ENCODE measurements at regions not wholly inside any gene's neighbourhood (a gene's known extent, or its start where the extent isn't known, plus 50 kb on each side); places are given as distances from the start of the nearest gene placed in this dataset.

DNA sequence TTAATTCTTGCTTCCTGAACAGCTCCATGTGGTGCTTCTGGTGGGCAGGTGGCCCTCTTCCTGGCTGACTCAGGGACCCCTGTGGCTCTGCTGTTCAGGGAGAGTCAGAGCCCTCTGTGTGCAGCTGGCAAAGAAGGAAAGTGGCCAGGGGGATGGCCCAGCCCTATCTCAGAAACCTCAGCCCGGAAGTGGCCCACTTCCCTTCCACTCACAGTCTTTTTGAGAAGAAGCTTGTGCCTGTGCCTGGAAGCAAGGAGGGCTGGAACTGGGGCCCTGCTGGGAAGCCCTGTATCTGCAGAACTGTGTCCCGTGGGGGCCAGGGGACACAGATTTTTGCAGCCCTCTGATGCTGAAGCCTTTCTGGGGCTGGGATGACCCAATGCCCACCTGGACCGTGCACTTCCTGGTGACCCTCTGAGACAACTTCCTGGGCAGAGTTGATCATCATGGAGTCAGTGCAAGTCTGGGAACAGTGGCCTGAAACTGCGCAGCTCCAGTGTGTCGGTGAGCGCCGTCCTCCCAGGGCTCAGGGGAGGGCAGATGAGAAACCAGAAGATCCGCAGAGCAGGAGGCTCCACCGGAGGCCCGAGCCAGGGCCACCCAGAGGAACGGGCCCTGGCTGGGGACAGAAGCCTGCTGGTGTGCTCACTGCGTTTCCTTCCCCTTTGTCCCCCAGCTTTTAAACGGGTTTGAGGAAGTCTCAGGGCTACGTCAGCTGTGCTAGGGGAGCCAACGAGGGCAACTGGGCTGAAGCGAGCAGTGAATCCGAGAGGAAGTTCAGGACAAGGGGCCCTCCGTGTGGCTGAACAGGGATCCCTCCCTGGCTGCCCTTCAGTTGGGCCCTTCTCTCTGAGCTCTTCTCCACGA is 217.4 kb upstream of the RTL1 start:
- no peak for DNase-seq (ENCODE audit: low spot score)

- DNase-seq (ENCODE audit: low spot score), result no peak
Measured at GRCh38 chr14:101121508-101122139, 218.1 kb upstream of the RTL1 start.

DNA sequence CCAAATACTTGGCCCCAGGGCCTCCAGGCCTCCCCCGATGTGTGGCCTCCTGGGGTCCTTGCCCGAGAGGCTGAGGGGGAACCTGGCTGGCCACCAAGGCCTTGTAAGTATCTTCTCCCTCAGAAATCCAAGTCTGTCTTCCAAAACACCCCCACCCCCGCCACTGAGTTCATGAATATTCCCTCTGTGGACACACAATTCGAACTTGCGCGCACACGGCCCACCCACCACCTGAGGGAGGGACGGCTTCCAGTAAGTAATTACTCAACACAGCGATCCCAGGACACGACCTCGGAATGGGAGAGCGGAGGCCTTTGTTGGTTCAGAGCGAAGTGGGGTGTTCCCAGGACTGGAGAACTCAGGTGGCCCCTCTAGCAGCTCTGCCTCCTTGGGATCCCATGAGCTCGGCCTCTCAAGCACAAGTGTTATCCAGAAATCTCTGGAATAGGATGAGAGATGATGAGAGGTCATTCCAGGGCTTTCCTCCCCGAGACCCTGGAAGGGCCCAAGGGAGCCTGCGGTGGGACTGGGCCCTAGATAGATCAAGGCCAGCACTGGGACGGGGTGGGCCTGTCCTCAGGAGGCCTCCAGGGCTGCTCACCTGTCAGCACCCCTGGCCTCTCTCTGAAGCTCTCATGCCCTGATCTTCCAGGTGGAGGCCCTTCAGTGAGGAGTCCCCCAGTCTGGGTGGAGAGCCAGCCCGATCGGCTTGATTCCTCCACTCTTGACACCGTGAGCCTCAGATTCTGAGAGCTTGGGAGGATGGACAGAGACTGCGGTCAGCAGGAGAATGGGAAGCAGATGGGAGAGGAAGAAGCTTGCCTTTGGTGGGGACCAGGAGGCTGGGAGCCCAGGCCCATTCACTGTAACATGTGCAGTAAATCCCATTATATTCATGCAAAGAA is 219.0 kb upstream of the RTL1 start:
- no peak for DNase-seq (ENCODE audit: low spot score)

GRCh38 chr14:101123618-101124510 is 220.3 kb upstream of the RTL1 start:
- no peak for DNase-seq (ENCODE audit: low spot score)

- DNase-seq (ENCODE audit: low spot score), result no peak
Measured at GRCh38 chr14:101124815-101125214, 221.3 kb upstream of the RTL1 start.

GRCh38 chr14:101125313-101125712 is 221.8 kb upstream of the RTL1 start:
- DNase-seq (ENCODE audit: low spot score), result no peak

GRCh38 chr14:101125719-101126651 is 222.5 kb upstream of the RTL1 start:
- DNase-seq (ENCODE audit: low spot score), result no peak

DNA sequence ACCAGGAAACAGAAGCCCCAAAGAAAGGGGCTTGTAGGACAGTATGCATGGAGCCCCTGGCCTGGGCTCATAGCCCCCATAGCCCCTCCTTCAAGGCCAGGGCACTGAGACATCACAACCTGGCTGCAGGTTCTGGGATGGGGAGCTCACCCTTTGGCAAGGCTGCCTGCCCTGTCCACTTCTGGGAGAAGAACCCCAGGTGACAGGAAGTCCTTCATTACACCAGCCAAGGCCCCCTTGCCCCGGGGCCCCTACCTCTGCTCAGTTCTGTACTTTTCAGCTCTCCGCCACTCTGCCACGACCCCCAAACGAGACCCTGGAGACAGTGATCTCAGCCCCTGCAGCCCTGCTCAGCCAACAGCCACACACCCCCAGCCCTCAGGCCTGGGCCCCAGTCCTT is 223.2 kb upstream of the RTL1 start:
- DNase-seq (ENCODE audit: low spot score), result no peak

GRCh38 chr14:101127224-101127623 is 223.7 kb upstream of the RTL1 start:
- no peak for DNase-seq (ENCODE audit: low spot score)

GRCh38 chr14:101128478-101129321 is 225.2 kb upstream of the RTL1 start:
- DNase-seq (ENCODE audit: low spot score), result no peak

GRCh38 chr14:101129521-101130167 is 226.1 kb upstream of the RTL1 start:
- no peak for DNase-seq (ENCODE audit: low spot score)

DNA sequence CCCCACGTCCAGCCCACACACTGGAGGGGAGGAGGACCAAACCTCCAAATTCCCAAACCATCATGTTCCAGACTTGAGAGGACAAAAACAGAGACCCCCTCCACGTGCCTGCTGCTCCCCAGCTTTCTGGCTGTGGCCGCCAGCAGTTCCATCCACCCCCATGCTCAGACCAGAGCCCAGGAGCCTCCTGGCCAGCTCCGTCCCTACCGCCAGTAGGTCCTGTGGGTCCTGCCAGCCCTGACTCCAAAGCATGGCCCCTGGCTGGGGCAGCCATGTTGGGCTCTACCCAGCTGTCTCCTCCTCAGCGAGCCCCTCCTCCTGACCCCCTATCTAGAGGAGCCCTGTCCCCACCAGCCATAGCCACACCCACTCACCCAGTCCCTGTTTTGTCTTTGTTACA is 227.3 kb upstream of the RTL1 start:
- DNase-seq (ENCODE audit: low spot score), result no peak

GRCh38 chr14:101131451-101131916 is 228.0 kb upstream of the RTL1 start:
- DNase-seq (ENCODE audit: low spot score), result no peak

- DNase-seq (ENCODE audit: low spot score), result no peak
Measured at GRCh38 chr14:101132051-101132571, 228.6 kb upstream of the RTL1 start.

DNA sequence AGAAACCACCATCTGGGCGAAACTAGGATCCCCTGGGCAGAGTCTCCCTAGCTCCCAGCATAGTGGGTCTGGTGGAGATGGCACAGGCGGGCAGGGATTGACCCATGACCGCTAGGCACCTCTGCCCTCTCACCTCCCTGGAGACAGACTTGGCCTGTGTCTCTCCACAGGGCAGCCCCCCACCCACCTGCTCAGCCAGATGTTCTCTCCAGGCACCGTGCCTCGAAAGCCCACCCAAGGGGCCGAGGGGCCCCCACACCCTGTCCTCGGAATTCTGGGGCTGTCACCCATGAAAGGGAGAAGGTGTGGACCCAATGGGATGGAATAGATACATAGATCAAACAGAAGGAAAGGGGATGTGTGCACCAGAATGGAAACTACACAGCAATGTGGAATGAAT is 229.1 kb upstream of the RTL1 start:
- no peak for DNase-seq (ENCODE audit: low spot score)

- DNase-seq (ENCODE audit: low spot score), result no peak
Measured at GRCh38 chr14:101133068-101133467, 229.5 kb upstream of the RTL1 start.

DNA sequence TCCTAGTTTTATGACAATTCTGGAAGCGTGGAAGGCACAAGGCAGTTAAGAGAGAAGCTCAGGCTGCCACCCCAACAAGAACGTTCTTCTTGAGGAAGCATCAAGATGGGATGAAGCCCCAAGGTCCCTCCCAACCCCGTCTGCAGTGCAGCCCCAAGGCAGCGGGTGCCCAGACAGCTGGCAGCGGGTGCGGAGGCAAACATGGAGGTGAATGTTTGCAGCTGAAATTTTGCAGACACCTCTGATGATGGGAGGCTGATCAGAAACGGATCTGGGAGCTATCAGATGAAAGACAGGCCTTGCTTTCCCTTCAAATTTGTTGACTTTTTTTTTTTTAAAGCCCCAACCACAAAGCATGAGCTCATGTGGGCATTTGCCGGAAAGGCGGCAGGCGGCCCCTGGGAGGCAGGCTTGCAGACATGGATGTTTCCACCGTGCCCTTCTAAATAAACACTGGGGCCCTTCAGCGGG is 230.7 kb upstream of the RTL1 start:
- no peak for DNase-seq (ENCODE audit: low spot score)

DNA sequence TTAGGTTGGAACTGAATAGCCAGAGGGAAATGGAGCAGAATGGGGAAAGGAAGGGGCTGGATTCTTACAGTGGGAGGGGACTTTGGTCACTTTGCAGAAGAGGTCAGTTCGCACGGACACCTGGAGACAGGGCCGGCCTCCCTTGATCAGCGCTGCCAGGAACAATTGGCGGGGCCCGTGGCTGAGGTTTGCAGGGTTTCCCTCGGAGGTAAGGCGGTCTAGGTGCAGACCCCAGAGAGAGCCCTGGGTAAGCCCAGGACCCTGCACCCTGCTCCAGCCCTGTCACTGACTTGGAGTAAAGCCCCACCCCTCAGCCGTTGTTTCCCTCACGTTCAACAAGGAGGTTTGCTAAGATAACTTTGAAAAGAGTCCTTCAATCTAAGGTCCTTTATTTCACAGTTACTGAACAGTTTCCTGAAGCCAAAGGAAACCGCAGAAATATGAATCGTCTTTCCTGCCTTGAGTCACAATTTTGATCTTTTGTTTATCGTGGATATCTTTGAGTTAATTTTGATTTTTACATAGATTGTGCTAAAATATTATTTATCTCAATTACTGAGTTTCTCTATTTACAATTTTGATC is 231.4 kb upstream of the RTL1 start:
- no peak for DNase-seq (ENCODE audit: low spot score)
